AG10803 (cell line): ENCODE measurements at regions not wholly inside any gene's neighbourhood (a gene's known extent, or its start where the extent isn't known, plus 50 kb on each side); places are given as distances from the start of the nearest gene placed in this dataset.

Experiments
- DNase-seq: peaks from one replicate; pipeline ENCODE4 v3.0.0; 2010; ENCODE audit warnings: low read depth
- H3K4me3 ChIP-seq: 2 replicates; pipeline ENCODE4 v1.5.1; 2011; ENCODE audit warnings: mild to moderate bottlenecking, low read length, control low read depth
- TF ChIP-seq, protein P1 (sequence below): conservative IDR thresholded peaks from 2 replicates; pipeline ENCODE4 v1.5.1; 2011; ENCODE audit warnings: mild to moderate bottlenecking, low read length, control low read depth, inconsistent platforms

DNA sequence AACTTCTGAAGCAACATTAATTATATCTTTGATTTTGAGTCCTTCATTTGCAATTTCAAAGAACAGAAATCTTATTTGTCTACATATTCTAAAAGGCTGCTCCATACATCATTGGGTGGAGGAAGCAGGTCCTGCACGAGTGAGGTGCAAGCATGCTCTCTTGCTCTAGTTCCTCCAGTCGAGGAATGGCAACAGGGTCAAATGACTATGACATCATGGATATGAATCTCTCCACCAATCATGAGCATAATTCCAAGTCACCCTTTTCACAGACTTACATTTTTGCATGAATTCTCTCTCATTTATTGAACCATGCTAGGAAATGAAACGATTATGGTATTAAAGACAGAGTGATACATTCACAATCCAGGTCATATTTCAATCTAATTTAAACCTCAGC lies 608.8 kb upstream of the SOX11 start:
- DNase-seq = no peak
- no peak overlapping the region for H3K4me3 ChIP-seq
- TF ChIP-seq, protein P1, sequence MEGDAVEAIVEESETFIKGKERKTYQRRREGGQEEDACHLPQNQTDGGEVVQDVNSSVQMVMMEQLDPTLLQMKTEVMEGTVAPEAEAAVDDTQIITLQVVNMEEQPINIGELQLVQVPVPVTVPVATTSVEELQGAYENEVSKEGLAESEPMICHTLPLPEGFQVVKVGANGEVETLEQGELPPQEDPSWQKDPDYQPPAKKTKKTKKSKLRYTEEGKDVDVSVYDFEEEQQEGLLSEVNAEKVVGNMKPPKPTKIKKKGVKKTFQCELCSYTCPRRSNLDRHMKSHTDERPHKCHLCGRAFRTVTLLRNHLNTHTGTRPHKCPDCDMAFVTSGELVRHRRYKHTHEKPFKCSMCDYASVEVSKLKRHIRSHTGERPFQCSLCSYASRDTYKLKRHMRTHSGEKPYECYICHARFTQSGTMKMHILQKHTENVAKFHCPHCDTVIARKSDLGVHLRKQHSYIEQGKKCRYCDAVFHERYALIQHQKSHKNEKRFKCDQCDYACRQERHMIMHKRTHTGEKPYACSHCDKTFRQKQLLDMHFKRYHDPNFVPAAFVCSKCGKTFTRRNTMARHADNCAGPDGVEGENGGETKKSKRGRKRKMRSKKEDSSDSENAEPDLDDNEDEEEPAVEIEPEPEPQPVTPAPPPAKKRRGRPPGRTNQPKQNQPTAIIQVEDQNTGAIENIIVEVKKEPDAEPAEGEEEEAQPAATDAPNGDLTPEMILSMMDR = no peak

DNA sequence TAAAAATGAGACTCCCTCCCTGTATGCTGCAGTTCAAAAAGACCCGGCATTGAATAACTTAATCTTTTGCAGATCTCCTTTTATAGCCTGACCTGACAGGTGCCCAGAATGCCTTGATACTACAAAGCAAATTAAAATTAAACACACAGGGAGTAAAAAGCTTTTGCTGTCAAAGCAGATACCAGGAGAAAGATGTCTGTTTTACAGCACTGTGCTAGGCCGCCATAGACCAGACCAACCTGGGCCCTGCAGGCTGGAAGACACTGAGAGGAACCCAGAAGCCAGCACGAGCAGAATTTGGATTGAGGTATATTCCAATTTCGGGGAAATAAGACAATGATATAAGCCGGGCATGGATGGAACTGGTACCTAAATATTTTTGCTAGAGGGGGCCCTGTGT lies 602.8 kb upstream of the SOX11 start:
- TF ChIP-seq, protein P1 = no peak
- DNase-seq = no peak
- no peak overlapping the region for H3K4me3 ChIP-seq

DNA sequence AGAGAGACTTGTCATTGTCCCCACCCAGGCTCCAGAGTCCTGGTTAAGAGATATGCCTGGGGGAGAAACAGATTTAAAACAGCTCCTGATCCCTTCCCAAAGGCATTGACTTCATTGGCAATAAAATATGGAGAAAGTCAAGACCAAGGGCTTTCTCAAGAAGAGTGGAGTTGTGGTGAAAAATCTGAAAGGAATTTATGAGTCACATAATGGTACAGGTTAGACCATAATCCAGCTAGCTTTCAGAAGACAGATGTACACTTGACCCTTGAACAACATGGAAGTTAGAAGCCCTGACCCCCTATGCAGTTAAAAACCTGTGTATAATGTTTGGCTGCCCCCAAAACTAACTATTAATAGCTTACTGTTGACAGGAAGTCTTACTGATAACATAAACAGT lies 599.1 kb upstream of the SOX11 start:
- no peak for DNase-seq
- no peak overlapping the region for H3K4me3 ChIP-seq

DNA sequence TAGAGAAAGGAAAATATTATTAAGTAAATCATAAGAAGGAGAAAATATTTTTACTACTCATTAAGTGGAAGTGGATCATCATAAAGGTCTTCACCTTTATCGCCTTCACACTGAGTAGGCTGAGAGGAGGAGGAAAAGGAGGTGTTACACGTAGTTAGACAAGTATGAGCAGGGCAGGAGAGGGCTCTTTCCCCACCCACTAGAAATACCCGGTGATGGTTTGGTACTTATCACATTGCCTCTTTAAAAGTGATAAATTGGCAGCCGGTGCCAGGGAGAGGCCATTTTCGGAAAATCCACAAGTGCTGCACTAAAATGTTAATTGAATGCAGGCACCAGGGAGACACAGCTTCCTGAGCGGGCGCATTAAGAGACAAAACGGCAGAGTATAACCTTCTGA lies 598.7 kb upstream of the SOX11 start:
- DNase-seq = no peak
- no peak overlapping the region for H3K4me3 ChIP-seq
- TF ChIP-seq, protein P1 = no peak

More for the DNA sequence above, 599.1 kb upstream of the SOX11 start:
- TF ChIP-seq, protein P1 = no peak

DNA sequence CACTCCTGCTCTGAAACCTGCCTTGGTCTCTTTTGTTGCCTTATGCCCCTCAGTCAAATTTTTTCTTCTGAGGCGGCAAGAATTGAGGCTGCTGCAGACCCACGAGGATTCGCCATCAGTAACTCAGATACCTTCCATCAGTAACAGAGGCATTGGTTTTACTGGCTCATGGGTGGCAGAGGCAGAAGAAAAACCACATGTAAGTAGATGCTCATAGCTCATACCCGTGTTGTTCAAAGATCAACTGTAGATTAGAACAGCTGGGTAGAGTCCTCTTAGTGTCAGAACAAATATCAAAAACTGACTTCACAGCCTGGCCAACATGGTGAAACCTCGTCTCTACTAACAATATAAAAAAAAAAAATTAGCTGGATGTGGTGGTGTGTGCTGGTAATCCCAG lies 598.0 kb upstream of the SOX11 start:
- no peak overlapping the region for H3K4me3 ChIP-seq
- DNase-seq = no peak
- TF ChIP-seq, protein P1 = no peak

DNA sequence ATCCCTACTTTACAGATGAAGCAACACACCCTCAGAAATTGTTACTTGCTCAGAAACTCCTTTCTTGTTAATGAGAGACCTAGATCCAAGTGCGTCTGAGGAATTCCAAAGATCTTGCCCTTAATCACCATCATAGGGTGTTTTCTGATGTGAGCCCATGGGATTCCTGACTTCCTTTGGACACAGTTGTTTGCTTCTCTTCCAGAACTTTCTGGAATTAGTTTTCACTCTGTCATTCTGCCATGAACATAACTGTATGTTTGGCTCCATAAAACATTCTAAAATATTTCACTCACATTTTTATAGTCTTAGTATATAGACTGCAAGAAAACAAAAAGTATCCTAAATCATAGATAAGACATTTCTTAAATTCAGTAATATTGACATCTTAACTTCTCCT lies 593.9 kb upstream of the SOX11 start:
- DNase-seq = no peak
- no peak overlapping the region for H3K4me3 ChIP-seq
- TF ChIP-seq, protein P1 = no peak

DNA sequence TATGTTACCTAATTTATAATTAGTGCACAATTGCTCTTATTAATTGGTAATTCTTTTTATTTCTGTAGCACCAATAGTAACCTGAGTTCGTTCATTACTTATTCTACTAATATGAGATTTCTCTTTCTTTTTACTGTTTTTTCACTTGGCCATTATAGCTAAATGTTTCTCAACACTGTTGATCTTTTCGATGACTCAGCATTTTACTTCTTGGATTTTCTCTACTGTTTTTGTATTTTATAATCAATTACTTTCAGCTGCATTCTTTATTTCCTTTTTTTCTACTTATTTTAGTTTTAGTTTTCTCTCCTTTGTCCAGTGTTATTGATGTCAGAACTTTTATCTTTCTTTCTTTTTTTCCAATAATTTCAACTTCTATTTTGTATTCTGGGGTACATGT lies 589.4 kb upstream of the SOX11 start:
- TF ChIP-seq, protein P1 = no peak
- no peak for DNase-seq
- H3K4me3 ChIP-seq = no peak overlapping the region
